Astrocyte (in vitro differentiated cells and primary cell): ENCODE measurements at regions not wholly inside any gene's neighbourhood (a gene's known extent, or its start where the extent isn't known, plus 50 kb on each side); places are given as distances from the start of the nearest gene placed in this dataset.

Experiments
- CTCF ChIP-seq: IDR thresholded peaks from 2 replicates; pipeline ENCODE4 v1.5.1; 2011; ENCODE audit warnings: low read depth, mild to moderate bottlenecking, inconsistent platforms, low read length, moderate library complexity; ENCODE audit not compliant: insufficient read depth
- EZH2 ChIP-seq: IDR thresholded peaks from 2 replicates; pipeline ENCODE4 v1.6.1; 2012; ENCODE audit warnings: mild to moderate bottlenecking, low read length, inconsistent platforms; ENCODE audit not compliant: insufficient read depth

- TF ChIP-seq CTCF: no peak
- TF ChIP-seq EZH2: no peak
Observed at GRCh38 chr9:1253064-1253979, 203.2 kb downstream of the DMRT2 start.
